Thoracic aorta (tissue), 2 donors: ENCODE measurements at regions not wholly inside any gene's neighbourhood (a gene's known extent, or its start where the extent isn't known, plus 50 kb on each side); places are given as distances from the start of the nearest gene placed in this dataset.

ENCODE experiments used
- ATAC-seq: fragments of 150-250 bp; one replicate; pipeline ENCODE4 v1.8.0; 2017; ENCODE audit warnings: low read depth; ENCODE audit not compliant: insufficient number of reproducible peaks, low FRiP score
- DNase-seq: peaks from one replicate; pipeline ENCODE4 v3.0.0-alpha.2; 2020; ENCODE audit warnings: low spot score
- H3K27ac ChIP-seq, 2 donors: fragments of 200-600 bp; sonication (generic); 1 replicate in 1 of 2; 2 replicates in 1 of 2; pipeline ENCODE4 v1.5.1; 2016; ENCODE audit warnings: mild to moderate bottlenecking in 2 of 2, moderate library complexity in 2 of 2
- H3K27me3 ChIP-seq: fragments of 200-600 bp; sonication (generic); replicated peaks from 2 replicates; pipeline ENCODE4 v1.6.0; 2016; ENCODE audit warnings: mild to moderate bottlenecking; ENCODE audit not compliant: insufficient read depth
- H3K36me3 ChIP-seq: fragments of 200-600 bp; sonication (generic); one replicate; pipeline ENCODE4 v1.5.1; 2016
- H3K4me1 ChIP-seq, 2 donors: fragments of 200-600 bp; sonication (generic); 1 replicate in 1 of 2; 2 replicates in 1 of 2; pipeline versions ENCODE4 v1.5.1 to v1.6.0; 2016; ENCODE audit warnings: low read depth in 2 of 2, mild to moderate bottlenecking in 1 of 2; ENCODE audit not compliant: control insufficient read depth in 1 of 2
- H3K4me3 ChIP-seq: fragments of 200-600 bp; sonication (generic); 2 replicates; pipeline ENCODE4 v1.5.1; 2016; ENCODE audit warnings: mild to moderate bottlenecking
- H3K9me3 ChIP-seq: fragments of 200-600 bp; sonication (generic); 2 replicates; pipeline ENCODE4 v1.5.1; 2016
- CTCF ChIP-seq: fragments of 200-600 bp; sonication (generic); IDR thresholded peaks from one replicate; pipeline ENCODE4 v1.5.1; 2019; ENCODE audit warnings: antibody characterized with exemption

- DNase-seq (no peak), ATAC-seq (no peak)
- Histone ChIP-seq H3K27ac (no peak overlapping the region), H3K4me1 (no peaks in the 10 kb centered on the region), H3K9me3 (no peaks in the 10 kb centered on the region), H3K27me3 (no peaks in the 10 kb centered on the region), H3K36me3 (no peaks in the 10 kb centered on the region), H3K4me3 (no peak overlapping the region)
- TF ChIP-seq CTCF, result no peak
These were observed 104.9 kb downstream of the TEX13C start for GRCh38 chrX:125424536-125424935.

GRCh38 chrX:125436855-125437254 is 117.2 kb downstream of the TEX13C start:
- no peak for ATAC-seq

GRCh38 chrX:125439194-125439849 is 119.7 kb downstream of the TEX13C start:
- H3K4me1 ChIP-seq, result no peaks in the 10 kb centered on the region
- DNase-seq, result no peak
- no peak for TF ChIP-seq CTCF
- H3K36me3 ChIP-seq, result no peaks in the 10 kb centered on the region
- H3K4me3 ChIP-seq, result no peak overlapping the region
- no peak for ATAC-seq
- no peaks in the 10 kb centered on the region for H3K9me3 ChIP-seq
- no peaks in the 10 kb centered on the region for H3K27me3 ChIP-seq
- no peak overlapping the region for H3K27ac ChIP-seq

More at GRCh38 chrX:125436855-125437254, 117.2 kb downstream of the TEX13C start:
- Histone ChIP-seq H3K27ac (no peak overlapping the region), H3K9me3 (no peaks in the 10 kb centered on the region), H3K27me3 (no peaks in the 10 kb centered on the region), H3K36me3 (no peaks in the 10 kb centered on the region), H3K4me1 (no peaks in the 10 kb centered on the region), H3K4me3 (no peak overlapping the region)
- no peak for TF ChIP-seq CTCF
- DNase-seq, result no peak

GRCh38 chrX:125444659-125445058 is 125.0 kb downstream of the TEX13C start:
- no peaks in the 10 kb centered on the region for H3K27me3 ChIP-seq
- no peaks in the 10 kb centered on the region for H3K9me3 ChIP-seq
- DNase-seq, result no peak
- no peaks in the 10 kb centered on the region for H3K36me3 ChIP-seq
- ATAC-seq, result no peak
- no peak overlapping the region for H3K4me3 ChIP-seq
- H3K4me1 ChIP-seq, result no peaks in the 10 kb centered on the region
- TF ChIP-seq CTCF, result no peak
- no peak overlapping the region for H3K27ac ChIP-seq

- Histone ChIP-seq H3K4me3 (no peak overlapping the region), H3K9me3 (no peaks in the 10 kb centered on the region), H3K4me1 (no peaks in the 10 kb centered on the region), H3K36me3 (no peaks in the 10 kb centered on the region), H3K27ac (no peak overlapping the region), H3K27me3 (no peaks in the 10 kb centered on the region)
- no peak for DNase-seq
- ATAC-seq, result no peak
- TF ChIP-seq CTCF, result no peak
These were observed 155.8 kb downstream of the TEX13C start for GRCh38 chrX:125475482-125475881.
